ENCODE measurements at regions not wholly inside any gene's neighbourhood (a gene's known extent, or its start where the extent isn't known, plus 50 kb on each side); places are given as distances from the start of the nearest gene placed in this dataset.

- TF ChIP-seq EZH2 (IDR thresholded peaks at IDR 0.05; ENCODE audit: borderline replicate concordance, insufficient read depth, low read depth, low read length, poor library complexity, severe bottlenecking): no peak
- TF ChIP-seq CTCF (IDR thresholded peaks at IDR 0.05): no peak
Observed at GRCh38 chr9:75628952-75629351, 261.5 kb upstream of the PCSK5 start.

All from B cell (primary cell).